Activated CD4-positive, alpha-beta T cell treated with anti-CD3 and anti-CD28 coated beads, Interleukin-2, amount 50 U/mL, for 24 hours (primary cell): ENCODE measurements at regions not wholly inside any gene's neighbourhood (a gene's known extent, or its start where the extent isn't known, plus 50 kb on each side); places are given as distances from the start of the nearest gene placed in this dataset.

ENCODE experiments used
- DNase-seq, 2 donors: peaks; one replicate each; pipeline ENCODE4 v3.0.0-alpha.2; 2020; ENCODE audit warnings: low read depth in 1 of 2, low spot score in 1 of 2

- DNase-seq = no peak
These were observed 273.7 kb downstream of the CETN3 start for GRCh38 chr5:90135779-90136378.

- DNase-seq = no peak
These were observed 274.7 kb downstream of the CETN3 start for GRCh38 chr5:90134892-90135291.

- DNase-seq = no peak
These were observed 275.2 kb downstream of the CETN3 start for GRCh38 chr5:90134381-90134780.

- no peak for DNase-seq
These were observed 275.6 kb downstream of the CETN3 start for GRCh38 chr5:90133941-90134340.

- DNase-seq = no peak
These were observed 278.0 kb downstream of the CETN3 start for GRCh38 chr5:90131383-90132133.

- no peak for DNase-seq
These were observed 281.0 kb downstream of the CETN3 start for GRCh38 chr5:90128551-90128950.

- no peak for DNase-seq
These were observed 290.0 kb downstream of the CETN3 start for GRCh38 chr5:90119531-90119971.

- no peak for DNase-seq
These were observed 292.6 kb downstream of the CETN3 start for GRCh38 chr5:90117005-90117404.

- DNase-seq = no peak
These were observed 296.4 kb downstream of the CETN3 start for GRCh38 chr5:90113108-90113507.

GRCh38 chr5:90112033-90112692, 297.4 kb downstream of the CETN3 start:
- no peak for DNase-seq

GRCh38 chr5:90111364-90112032, 298.1 kb downstream of the CETN3 start:
- DNase-seq = no peak

- DNase-seq = no peak
These were observed 300.3 kb downstream of the CETN3 start for GRCh38 chr5:90109285-90109684.

- DNase-seq = no peak
These were observed 310.5 kb downstream of the CETN3 start for GRCh38 chr5:90099099-90099498.

GRCh38 chr5:90097082-90097477, 312.5 kb downstream of the CETN3 start:
- DNase-seq = no peak

- DNase-seq = no peak
These were observed 313.0 kb downstream of the CETN3 start for GRCh38 chr5:90096415-90097081.

- no peak for DNase-seq
These were observed 314.1 kb downstream of the CETN3 start for GRCh38 chr5:90095292-90096060.

GRCh38 chr5:90093751-90094485, 315.6 kb downstream of the CETN3 start:
- no peak for DNase-seq

- DNase-seq = no peak
These were observed 316.8 kb downstream of the CETN3 start for GRCh38 chr5:90092734-90093133.

- no peak for DNase-seq
These were observed 325.2 kb downstream of the CETN3 start for GRCh38 chr5:90084342-90084741.
